ENCODE measurements at regions not wholly inside any gene's neighbourhood (a gene's known extent, or its start where the extent isn't known, plus 50 kb on each side); places are given as distances from the start of the nearest gene placed in this dataset.

DNA sequence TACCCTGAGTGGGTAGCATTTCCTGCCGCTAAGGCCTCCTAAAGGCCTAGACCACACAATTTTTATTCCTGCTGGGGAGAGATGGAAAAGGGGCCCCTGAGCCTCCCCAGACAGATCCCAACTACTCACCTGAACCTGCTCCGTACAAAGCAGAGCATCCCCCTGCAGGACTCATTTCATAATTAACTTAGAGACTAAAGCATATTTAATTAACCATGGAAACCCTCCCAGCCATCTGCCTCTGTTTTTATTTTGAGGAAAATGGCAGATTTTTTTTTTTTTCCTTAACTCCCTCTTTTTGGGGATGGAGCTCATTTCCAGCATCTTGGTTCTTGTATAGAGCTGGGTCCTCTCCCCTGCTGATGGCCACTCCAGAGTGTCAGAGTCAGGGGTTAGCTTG, 96.5 kb upstream of the CRHR1 start:
- DNase-seq (ENCODE audit: low spot score): no peak

DNA sequence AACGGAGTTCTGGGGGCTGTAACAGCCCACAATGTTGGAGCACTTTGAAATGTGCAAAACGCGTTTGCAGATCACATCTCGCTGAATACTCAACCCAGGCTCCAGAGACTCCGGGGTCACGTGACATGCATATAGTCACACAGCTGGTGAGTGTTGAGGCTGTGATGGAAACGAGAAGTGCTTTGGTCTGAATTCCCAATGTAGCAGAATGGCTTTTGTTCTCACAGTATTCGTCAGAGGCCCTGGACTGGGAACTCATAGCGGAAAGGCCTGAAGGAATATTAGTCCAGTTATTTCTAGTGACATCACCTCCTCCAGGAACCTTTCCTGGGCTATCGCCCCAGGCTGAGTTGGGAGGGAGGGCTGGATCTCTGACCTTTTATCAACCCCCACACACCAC, 95.8 kb upstream of the CRHR1 start:
- no peak for DNase-seq (ENCODE audit: low spot score)

DNA sequence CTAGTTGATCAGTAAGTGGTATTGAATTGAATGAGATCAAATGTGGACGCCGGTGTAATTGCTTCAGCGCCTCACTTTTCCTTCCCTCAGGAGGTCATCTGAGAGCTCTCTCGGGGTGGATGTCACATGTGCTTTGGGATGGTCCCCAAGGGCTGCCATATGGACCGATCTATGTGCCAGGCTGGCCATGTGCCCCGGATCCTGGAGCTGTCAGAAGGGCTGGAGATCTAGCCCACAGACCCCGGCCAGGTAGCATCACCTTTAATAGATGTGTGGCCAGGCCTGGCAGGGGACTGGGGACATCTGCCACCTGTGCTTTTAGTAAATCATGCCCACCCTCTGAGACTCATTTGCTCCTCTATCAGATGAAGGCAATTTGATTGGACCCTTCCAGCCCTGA, 95.3 kb upstream of the CRHR1 start:
- DNase-seq (ENCODE audit: low spot score): no peak

DNA sequence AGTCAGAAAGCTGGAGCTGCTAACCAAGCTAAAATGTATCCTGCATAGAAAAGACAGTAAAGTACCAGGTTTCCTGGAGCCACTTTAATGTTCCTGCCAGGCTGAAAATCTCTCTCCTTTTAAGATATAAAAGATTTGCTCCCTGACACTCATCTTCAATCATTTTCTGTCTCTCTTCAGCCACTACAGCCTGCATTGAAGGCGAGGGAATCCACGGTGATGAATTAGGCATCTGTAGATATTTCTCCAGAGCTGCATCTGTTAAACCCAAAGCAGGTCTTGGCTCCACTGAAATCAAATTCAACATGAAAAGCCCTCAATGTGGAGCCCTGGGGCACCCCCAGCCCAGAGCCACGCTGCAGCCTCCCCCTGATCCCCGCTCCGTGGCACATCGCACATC, 94.7 kb upstream of the CRHR1 start:
- DNase-seq (ENCODE audit: low spot score): no peak

DNA sequence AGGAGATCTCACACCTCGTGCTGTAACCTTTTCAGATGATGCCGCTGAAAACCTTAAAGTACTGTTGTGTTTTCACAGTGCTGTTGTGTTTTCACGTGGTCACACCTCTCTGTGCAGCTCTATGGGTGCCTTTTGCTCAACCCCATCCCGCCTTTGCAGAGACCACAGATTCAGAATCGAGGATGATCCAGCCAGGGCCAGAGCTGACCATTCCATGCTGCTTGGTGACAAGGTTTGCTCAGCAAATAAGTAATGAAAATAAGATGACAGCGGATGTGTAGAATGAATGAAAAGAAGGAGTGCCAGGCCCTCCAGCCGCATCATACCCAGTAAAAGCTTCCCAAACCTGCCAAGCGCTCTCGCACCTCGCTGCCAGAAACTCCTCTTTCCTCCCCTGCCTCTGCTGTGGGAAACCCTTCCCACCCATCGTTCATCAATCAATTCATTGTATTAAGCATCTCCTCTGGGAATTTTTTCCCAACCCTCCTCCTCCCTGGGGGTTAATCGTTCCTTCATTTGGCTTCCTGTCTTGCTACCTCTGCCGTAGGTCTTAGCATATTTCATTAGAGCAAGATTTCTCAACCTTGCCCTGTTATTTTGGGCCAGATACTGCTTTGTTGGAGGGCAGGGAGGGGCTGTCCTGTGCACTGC, 93.4 kb upstream of the CRHR1 start:
- no peak for DNase-seq (ENCODE audit: low spot score)

DNA sequence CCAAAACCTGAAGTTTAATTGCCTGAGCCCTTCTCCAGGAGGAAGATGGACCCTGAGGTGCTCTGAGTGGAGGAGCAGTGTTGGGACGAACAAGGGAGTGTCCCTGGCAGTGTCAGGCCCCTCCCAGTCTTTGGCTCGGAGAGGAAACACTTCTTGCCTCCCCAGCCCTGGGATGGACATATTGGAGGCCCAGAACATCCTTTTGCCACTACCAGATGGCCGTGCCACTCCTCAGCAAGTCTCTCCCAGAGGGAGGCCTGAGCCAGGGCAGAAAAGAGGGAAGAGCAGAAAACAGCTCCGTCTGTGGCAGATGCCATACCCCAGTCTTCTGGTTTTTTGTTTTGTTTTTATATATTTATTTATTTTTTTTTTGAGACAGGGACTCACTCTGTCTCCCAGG, 91.5 kb upstream of the CRHR1 start:
- DNase-seq (ENCODE audit: low spot score): no peak

DNA sequence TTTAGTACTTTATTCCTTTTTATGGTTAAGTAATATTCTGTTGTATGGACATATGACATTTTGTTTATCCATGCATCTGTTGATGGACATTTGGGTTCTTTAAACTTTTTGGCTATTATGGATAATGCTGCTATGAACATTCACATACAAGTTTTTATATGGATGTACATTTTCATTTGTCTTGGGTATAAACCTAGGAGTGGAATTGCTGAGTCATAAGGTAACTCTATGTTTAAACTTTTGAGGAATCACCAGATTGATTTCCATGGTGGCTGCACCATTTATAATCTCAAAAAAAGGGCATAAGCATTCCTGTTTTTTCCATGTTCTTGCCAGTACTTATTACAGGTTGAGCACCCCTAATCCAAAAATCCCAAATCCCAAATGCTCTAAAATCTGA, 90.3 kb upstream of the CRHR1 start:
- no peak for DNase-seq (ENCODE audit: low spot score)

DNA sequence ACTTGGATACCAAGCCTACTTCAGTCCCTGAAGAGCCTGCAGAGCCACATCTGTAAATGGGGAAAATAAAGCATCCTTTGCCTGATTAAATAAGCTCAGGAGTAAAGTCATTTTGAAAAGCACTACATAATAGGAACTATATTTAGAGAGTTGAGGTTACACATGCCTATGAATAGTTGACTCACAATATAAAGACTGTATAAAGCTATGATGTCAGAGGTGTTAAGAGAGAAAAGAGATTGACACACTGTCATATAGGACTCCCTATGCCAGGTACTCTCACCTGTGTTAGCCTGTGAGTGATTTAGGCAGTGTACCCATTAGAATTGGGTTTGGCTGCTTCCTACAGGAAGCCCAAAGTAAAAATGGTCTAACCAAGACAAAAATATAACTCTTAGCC, 87.7 kb upstream of the CRHR1 start:
- no peak for DNase-seq (ENCODE audit: low spot score)

DNA sequence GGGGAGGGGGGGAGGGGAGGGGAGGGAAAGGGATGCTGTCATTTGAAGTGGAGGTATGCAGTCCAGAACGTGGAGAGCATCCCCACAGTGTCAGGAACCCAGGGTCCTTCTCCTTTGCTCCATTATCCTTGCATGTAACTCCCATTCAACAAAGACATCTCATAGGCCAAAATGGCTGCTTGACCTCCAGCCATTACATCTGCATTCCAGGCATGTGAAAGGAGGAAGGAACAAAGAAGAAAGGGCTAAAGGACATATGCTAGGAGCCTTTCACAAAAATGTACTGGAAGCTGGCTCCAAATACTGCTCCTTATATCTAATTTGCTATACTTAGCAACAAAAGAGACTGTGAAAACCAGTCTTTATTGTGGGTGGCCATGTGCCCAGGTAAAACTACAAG, 87.0 kb upstream of the CRHR1 start:
- DNase-seq (ENCODE audit: low spot score): no peak

DNA sequence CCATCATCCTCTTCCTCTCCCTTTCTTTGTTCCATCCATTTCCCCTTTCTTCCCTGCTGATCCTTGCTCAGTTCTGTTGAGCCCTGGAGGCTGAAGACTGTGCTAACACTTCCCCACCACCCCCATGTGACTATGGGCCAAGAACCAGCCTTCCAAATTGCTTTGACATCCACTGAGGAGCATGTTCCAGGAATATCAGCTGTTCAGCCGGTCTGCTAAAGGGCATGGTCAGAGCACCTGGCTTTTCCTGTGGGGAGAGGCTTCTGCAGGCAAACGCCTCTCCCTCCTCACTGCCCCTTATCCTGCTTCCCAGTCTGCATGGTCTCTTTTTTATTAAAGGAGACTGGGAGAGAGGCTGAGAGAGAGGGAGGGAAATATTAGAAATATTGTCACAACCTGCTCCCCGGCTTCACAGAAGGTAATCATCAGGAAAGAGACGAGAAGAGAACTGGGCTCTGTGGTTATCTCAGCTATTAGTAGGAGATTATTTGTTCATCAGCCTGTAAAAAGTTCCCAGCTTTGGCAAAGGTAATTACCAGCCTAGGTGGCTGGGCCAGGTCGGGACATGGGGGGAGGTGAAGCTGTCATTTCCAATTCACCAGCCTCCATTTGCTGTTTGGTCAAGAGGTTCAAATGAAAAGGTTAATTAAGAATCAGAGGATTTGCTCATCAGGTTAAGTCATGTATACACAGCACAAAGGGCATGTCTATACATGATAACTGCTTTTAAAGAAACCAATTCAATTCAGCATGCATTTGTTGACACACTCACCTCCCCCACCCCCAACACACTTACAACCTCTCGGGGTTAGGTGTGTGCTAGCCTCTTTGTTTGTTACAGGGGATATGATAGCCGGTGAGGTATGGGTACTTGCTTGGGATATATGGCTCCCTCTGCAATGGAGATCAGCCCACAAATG, 83.7 kb upstream of the CRHR1 start:
- DNase-seq (ENCODE audit: low spot score): no peak

DNA sequence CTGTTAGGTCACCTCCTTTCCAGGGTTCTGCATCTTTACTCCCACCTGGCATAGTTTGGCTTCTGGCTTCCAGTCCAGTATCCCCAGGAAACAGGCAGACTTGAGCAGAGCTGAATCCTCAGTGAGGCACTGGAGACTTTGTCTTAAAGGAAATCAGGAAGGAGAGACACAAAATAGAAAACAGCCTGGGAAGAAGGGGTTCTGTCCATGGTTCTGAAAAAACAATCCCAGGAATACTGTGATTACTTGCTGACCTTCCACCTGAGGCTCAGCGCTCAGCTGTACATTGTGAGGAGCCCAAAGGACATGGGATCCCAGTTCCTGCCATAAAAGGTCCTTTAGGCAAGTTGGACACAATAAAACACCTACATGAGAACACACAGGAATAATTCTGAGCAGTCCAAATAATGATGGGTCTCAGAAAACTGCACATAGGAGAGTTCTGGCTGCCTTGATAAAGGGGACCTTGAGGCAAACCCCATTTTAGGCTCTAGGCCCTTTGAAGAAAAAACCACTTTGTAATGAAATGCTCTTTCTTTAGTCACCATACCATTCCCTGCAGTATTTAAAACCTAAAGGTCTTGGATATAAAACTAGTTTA, 81.4 kb upstream of the CRHR1 start:
- DNase-seq (ENCODE audit: low spot score): no peak

DNA sequence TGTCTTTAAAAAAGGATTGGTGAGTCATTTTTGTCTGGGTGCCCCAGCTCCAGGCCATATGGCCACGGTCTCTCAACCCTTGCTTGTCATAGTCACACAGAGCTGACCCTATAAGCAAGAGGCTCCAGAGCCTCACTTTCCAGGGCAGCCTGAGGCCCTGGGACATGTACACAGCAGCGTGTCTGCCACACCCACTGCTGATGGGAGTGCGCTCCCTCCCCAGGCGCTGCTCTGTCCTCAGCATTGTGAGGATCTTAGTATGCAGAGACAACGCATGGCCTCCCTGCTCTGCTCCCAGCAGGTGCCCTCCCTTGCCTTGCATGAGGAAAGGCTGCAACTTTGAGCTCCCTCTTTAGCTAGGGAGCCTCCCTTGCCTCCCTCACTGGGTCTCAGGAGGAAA, 80.8 kb upstream of the CRHR1 start:
- no peak for DNase-seq (ENCODE audit: low spot score)

DNA sequence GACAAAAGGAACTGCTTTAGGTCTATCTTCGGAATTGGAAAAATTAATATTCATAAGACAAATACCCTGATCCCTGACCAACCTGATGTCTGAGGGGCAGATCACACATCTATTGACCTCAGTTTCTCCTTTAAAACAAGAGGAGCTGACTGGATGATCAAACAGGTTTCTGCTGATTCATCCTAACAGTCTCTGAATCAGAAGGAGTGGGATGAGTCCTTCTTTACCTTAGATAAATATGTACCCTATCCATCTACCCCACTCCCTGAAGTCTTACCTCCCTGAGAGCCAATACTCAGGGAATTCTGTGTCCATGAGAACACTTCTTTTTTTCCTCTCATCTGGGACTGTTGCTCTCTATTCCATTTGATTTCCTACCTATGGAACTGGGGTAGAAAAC, 80.3 kb upstream of the CRHR1 start:
- no peak for DNase-seq (ENCODE audit: low spot score)

DNA sequence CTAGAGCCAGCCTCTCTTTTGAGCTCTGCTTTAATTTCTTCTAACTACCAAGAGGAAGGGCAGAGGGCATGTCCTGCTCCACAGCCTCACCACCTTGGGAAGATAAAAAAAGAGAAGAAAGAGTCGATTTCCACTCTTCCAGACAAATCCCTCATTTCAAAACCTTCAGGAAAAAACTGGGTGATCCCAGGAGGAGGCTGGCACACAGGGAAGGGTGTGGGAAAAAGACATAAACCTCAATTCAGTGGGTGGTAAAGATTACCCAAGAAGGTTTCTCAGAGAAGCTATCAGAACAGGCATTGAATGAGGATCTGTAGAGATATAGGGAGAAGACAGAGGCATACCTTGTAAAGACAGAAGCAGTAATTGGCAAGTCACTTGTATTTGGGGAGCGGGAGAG, 79.9 kb upstream of the CRHR1 start:
- no peak for DNase-seq (ENCODE audit: low spot score)

DNA sequence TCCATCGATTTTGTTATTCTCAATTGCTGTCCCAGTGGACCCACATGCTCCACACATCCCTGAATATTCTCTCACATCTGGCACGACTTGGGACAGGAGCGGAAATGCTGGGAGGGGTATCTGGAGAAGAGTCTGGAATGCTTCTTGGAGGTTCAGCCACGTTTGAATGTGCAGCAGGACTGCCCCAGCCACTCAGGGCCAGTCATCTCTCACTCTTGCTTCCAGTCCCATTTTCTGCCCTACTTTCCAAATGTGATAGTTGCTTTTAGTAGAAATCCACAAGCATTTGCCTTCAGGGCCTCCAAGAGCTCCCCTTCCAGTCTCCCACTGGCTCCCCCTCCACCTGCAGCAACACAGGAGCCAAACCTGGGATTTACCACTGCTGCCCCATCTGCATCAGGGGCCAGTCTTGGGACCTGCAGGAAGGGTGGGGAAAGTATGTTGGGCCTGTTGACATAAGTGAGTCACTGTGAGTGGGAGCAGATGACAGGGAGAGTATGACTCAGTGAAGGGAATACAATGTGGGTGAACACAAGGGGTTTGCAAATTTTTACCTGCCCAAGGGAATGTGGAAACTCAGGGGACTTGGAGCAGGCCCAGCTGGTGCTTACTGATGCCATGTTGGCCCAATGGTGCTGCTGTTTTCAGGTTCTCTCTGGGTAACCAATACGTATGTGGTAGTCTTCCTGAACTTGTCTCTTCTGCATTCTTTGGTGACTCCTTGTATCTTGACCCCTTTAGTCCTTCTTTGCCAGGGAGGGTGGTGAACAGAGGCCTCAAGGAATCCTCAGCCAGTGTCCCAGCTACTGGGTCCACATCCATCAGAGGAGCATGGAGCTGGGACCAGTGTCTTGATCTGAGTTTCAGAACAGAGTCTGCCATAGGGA, 78.8 kb upstream of the CRHR1 start:
- DNase-seq (ENCODE audit: low spot score): no peak

DNA sequence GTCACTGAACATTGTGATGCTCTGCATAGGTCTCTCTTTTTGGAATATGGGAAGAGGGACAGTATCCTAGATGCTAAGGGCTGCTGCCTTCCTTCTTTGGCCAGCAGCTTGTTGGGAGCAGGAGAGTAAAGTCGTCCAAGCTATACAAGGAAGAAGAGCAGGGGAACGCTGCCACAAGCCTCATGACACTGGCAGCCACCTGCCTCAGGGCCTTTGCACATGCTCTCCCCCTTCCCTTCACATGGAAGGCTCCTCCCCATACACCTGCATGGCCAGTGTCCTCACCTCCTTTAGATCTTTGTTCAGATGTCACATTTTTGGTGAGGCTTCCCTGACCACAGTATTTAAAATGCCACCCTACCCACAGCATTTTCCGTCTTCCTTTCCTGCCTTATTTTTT, 78.1 kb upstream of the CRHR1 start:
- no peak for DNase-seq (ENCODE audit: low spot score)

DNA sequence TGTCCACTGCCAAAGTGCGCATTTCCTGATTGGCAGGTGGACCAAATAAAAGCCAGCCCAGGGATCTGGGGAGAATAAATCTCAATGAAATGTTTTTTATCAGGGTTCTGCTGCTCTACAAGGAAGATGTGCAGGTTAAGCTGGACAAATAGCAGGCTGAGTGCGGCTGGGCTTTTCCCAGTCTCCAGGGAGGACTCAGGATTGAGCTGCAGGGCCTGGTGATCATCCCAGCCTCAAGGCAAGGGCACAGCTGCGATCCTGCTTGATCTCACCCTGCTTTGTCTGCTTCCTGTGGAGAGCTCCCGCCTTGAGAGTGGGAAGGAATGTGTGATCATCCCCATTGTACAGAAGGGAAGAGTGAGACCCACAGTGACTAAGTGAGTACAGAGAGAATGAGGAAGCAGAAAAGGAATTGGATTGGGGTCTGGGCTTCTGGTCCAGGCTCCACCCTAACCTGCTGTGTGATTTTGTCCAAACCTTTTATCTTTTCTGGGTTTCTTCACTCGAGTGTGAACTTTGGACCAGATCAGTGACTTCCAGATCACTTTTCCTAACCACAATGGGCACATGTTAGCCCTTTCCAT, 75.3 kb upstream of the CRHR1 start:
- DNase-seq (ENCODE audit: low spot score): no peak

DNA sequence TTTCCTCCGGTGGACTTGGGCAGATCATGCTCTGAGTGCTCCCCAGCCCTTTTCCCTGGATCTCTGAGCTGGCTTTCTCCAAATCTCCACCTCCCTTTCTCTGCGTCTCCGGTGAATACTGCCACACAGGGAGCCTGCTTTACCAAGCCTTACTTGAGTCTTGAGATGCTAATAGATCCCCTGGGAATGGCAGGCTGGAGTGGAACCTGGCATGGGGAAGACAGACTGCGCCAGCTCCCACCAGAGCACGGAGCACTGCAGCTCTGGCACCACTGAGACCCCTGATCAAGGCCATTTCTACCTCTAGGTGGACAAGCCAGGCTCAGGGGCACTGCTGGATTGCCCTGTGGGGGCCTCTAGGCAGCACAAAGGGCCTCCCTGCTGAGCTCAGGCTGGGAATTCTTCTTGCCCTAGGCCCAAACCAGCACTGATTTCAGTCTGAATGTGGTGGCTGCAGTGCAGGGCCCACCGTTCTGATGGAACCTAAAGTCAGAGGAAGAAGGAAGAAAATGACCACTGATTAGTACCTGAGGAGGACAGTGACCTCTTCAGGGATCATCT, 74.3 kb upstream of the CRHR1 start:
- DNase-seq (ENCODE audit: low spot score): no peak

DNA sequence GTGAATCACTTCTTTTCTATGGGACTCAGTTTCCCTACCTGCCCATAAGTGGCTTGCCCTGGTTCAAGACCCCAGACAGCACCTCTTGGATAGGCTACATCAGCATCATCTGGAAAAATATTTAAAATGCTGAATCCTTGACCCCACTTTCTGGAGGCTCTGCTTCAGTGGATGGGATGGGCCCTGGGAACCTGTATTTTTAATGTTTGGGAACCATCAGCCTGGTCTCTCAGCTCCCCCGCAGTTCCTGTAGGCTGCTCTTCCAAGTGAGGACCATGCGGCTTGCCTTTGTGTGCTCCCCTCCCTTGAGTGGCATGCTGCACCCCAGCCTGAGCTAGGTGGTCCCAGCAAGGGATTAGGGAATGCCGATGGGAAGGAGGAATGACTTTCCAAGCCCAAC, 68.3 kb upstream of the CRHR1 start:
- no peak for DNase-seq (ENCODE audit: low spot score)

DNA sequence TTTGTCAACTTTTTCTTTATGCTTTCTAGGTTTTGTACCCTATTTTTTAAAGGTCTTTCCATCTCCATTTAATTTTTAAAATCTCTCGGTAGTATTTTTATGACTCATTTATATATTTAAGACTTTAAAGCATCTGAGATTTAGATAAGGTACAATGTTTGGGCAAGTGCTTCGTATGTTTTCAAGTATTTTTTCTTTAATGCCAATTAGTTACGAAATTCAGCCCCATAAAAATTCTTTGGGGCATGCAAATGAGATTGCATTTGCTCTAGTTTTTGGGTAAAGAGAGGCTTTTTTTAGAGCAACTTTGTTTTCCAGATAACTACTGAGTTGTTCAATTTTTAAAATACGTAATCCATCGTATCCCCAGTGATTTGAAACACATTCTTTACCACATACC, 65.3 kb upstream of the CRHR1 start:
- DNase-seq (ENCODE audit: low spot score): no peak

DNA sequence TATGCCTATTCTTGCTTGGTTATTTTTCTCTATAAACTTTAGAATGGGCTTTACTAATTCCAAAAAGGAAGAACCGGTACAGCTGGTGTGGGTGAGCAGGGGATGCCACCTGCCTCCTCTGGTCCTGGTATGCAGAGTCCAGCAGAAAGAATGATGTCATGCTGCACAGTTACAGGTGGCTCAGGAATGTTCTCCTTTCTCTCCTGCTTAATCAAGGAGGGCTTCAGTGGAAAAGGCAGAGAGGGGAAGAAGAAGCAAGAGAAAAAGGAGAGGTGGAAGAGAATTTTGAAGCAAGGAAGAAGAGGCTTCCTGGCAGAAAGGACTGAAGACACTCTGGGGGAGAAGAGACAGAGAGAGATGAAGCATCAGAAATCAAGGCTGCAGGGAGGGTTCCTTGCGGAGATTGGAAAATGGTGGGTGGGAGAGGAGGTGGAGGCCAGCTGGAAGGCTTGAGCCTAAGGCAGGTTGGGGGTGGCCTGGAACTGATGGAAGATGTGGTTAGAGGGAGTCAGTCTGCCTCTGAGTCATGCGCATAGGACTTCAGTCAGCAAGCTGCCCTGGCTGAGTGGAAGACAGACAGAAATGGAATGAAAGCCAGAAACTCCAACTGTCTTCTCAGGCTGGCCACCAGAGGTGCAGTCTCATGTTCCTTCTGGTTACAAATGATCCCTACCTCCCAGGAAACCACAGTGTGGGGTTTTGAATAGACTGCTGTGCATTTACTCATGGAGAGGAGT, 64.6 kb upstream of the CRHR1 start:
- DNase-seq (ENCODE audit: low spot score): no peak

Data from hematopoietic multipotent progenitor cell treated with erythropoietin and hydrocortisone succinate and interleukin-3 and kit ligand, for 15 days (in vitro differentiated cells).